PC-9 (cell line): ENCODE measurements at regions not wholly inside any gene's neighbourhood (a gene's known extent, or its start where the extent isn't known, plus 50 kb on each side); places are given as distances from the start of the nearest gene placed in this dataset.

Experiments used
- BruUV-seq: library from RNA; stranded (reverse); fragments of 400-500 nt; replicated peaks from 2 replicates; lab custom pipeline; 2021; lab: Mats Ljungman, UMichigan
- CTCF ChIA-PET: fragments of 300-600 bp; sonication (Branson Sonifier 250); formaldehyde crosslinking; loops from one replicate; lab custom pipeline; 2022; ENCODE audit warnings: antibody characterized with exemption; lab: Charles Lee
- POLR2A ChIA-PET: fragments of 300-600 bp; sonication (Branson Sonifier 250); formaldehyde crosslinking; loops from one replicate; lab custom pipeline; 2022; ENCODE audit warnings: antibody characterized with exemption; ENCODE audit not compliant: unreplicated experiment; lab: Charles Lee
- DNase-seq, 2 experiments: peaks; one replicate each; pipeline versions ENCODE4 v3.0.0 to v3.0.0-alpha.2; 2015 to 2022; ENCODE audit warnings: mixed read lengths in 1 of 2
- H2AFZ ChIP-seq: fragments of 200-600 bp; sonication (generic); 2 replicates; pipeline ENCODE4 v1.8.1; 2017; ENCODE audit warnings: antibody characterized with exemption
- H3F3A ChIP-seq: fragments of 200-600 bp; sonication (generic); 2 replicates; pipeline ENCODE4 v1.8.1; 2017; ENCODE audit warnings: antibody characterized with exemption, mild to moderate bottlenecking, low read depth; ENCODE audit not compliant: insufficient read depth
- H3K27ac ChIP-seq: fragments of 200-600 bp; sonication (generic); 2 replicates; pipeline ENCODE4 v1.6.1; 2016; ENCODE audit warnings: mixed run types
- H3K27me3 ChIP-seq: fragments of 200-600 bp; sonication (generic); 2 replicates; pipeline ENCODE4 v1.6.1; 2016; ENCODE audit warnings: low read depth, mixed run types; ENCODE audit not compliant: insufficient read depth
- H3K36me3 ChIP-seq: fragments of 200-600 bp; sonication (generic); 2 replicates; pipeline ENCODE4 v1.6.1; 2016; ENCODE audit warnings: low read depth, mixed run types
- H3K4me1 ChIP-seq: fragments of 200-600 bp; sonication (generic); replicated peaks from 2 replicates; pipeline ENCODE4 v1.6.1; 2016; ENCODE audit warnings: mixed run types; ENCODE audit not compliant: insufficient read depth
- H3K4me2 ChIP-seq: fragments of 200-600 bp; sonication (generic); 2 replicates; pipeline ENCODE4 v1.6.1; 2017; ENCODE audit warnings: mixed run types
- H3K4me3 ChIP-seq: fragments of 200-600 bp; sonication (generic); 2 replicates; pipeline ENCODE4 v1.6.1; 2016; ENCODE audit warnings: mixed run types
- H3K79me2 ChIP-seq: fragments of 200-600 bp; sonication (generic); 2 replicates; pipeline ENCODE4 v1.6.1; 2017; ENCODE audit warnings: low read depth, mixed run types
- H3K9me2 ChIP-seq: fragments of 200-600 bp; sonication (generic); 2 replicates; pipeline ENCODE4 v1.8.1; 2017; ENCODE audit warnings: mild to moderate bottlenecking; ENCODE audit not compliant: insufficient read depth
- H3K9me3 ChIP-seq: fragments of 200-600 bp; sonication (generic); 2 replicates; pipeline ENCODE4 v1.8.1; 2016; ENCODE audit warnings: low read depth; ENCODE audit not compliant: insufficient read depth
- H4K20me1 ChIP-seq: fragments of 200-600 bp; sonication (generic); 2 replicates; pipeline ENCODE4 v1.8.1; 2017; ENCODE audit not compliant: insufficient read depth
- CTCF ChIP-seq: fragments of 200-600 bp; sonication (generic); conservative IDR thresholded peaks from 2 replicates; pipeline ENCODE4 v1.6.1; 2017; ENCODE audit warnings: mixed run types, antibody characterized with exemption, mild to moderate bottlenecking, moderate library complexity
- EZH2 ChIP-seq: fragments of 200-600 bp; sonication (generic); IDR thresholded peaks from 2 replicates; pipeline ENCODE4 v1.8.0; 2017; ENCODE audit warnings: antibody characterized with exemption, low read depth
- intact Hi-C: fragments of 100-400 bp; cut with micrococcal nuclease; formaldehyde crosslinking; loops from one replicate; pipeline ENCODE4 v1.10.0; 2022; ENCODE audit not compliant: unreplicated experiment

- Histone ChIP-seq H2AFZ (no peak overlapping the region), H4K20me1 (no peaks in the 10 kb centered on the region), H3K4me3 (no peak overlapping the region), H3K79me2 (no peaks in the 10 kb centered on the region), H3K27me3 (no peaks in the 10 kb centered on the region), H3K27ac (no peak overlapping the region), H3K4me1 (peaks cover 24% of the 10 kb centered on the region), H3K9me2 (no peaks in the 10 kb centered on the region), H3K9me3 (peaks cover 10% of the 10 kb centered on the region; the same call in 1 of the 2 replicates), H3F3A (peaks cover 16% of the 10 kb centered on the region), H3K4me2 (no peak overlapping the region), H3K36me3 (no peaks in the 10 kb centered on the region)
- CTCF ChIA-PET: interaction anchor here (0.6 kb wide), 1 partner anchor 1342 kb away, joined by 3 read pairs; no protein-coding TSS in a partner anchor
- TF ChIP-seq EZH2 (no peak), CTCF (no peak)
- POLR2A ChIA-PET: no interaction called here
- no peak for DNase-seq
- intact Hi-C loops: no loop called here
- no TSS peak for BruUV-seq
These were observed 465.6 kb upstream of the PRKX start for GRCh38 chrX:4179031-4179430.

GRCh38 chrX:4175221-4175620 is 461.8 kb upstream of the PRKX start:
- H3K4me2 ChIP-seq: no peak overlapping the region
- no peaks in the 10 kb centered on the region for H4K20me1 ChIP-seq
- H3K9me2 ChIP-seq: no peaks in the 10 kb centered on the region
- BruUV-seq: no TSS peak
- TF ChIP-seq EZH2: no peak
- no peak for TF ChIP-seq CTCF
- H3K4me1 ChIP-seq: no peaks in the 10 kb centered on the region
- no peak overlapping the region for H3K27ac ChIP-seq
- H2AFZ ChIP-seq: no peak overlapping the region
- no peaks in the 10 kb centered on the region for H3K27me3 ChIP-seq
- no peaks in the 10 kb centered on the region for H3F3A ChIP-seq
- ChIA-PET POLR2A (no interaction called here), CTCF (no interaction called here)
- no peak overlapping the region for H3K4me3 ChIP-seq
- no peaks in the 10 kb centered on the region for H3K9me3 ChIP-seq
- DNase-seq: no peak
- H3K79me2 ChIP-seq: no peaks in the 10 kb centered on the region
- intact Hi-C loops: no loop called here
- H3K36me3 ChIP-seq: no peaks in the 10 kb centered on the region

DNA sequence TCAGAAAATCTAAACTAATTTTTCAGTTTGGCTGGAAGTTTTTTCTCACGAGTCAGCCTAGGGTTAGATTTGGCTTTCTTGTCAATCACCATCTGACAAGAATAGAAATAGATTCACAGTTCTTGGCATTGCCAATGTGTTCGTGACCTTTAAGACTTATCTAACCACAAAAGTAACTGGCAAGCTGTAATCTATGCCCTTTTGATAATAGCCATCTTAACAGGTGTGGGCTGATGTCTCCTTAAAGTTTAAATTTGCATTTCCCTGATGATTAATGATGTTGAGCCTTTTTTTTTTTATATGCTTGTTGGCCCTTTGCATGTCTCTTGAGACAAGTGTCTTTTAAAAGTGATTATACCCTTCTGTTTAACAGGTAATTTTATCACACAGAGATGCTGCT is 460.3 kb upstream of the PRKX start:
- TF ChIP-seq EZH2 (no peak), CTCF (no peak)
- H4K20me1 ChIP-seq: no peaks in the 10 kb centered on the region
- no peaks in the 10 kb centered on the region for H3K9me2 ChIP-seq
- H3K27me3 ChIP-seq: no peaks in the 10 kb centered on the region
- CTCF ChIA-PET: interaction anchor here (0.7 kb wide), 1 partner anchor 58 kb away, joined by 3 read pairs; no protein-coding TSS in a partner anchor
- no peaks in the 10 kb centered on the region for H3K9me3 ChIP-seq
- POLR2A ChIA-PET: no interaction called here
- no peaks in the 10 kb centered on the region for H3K4me1 ChIP-seq
- intact Hi-C loops: no loop called here
- DNase-seq: no peak
- no peak overlapping the region for H3K4me2 ChIP-seq
- H3F3A ChIP-seq: no peaks in the 10 kb centered on the region
- H3K79me2 ChIP-seq: no peaks in the 10 kb centered on the region
- no peak overlapping the region for H3K27ac ChIP-seq
- no peaks in the 10 kb centered on the region for H3K36me3 ChIP-seq
- no TSS peak for BruUV-seq
- H3K4me3 ChIP-seq: no peak overlapping the region
- no peak overlapping the region for H2AFZ ChIP-seq
